Breast epithelium (tissue), 3 donors: ENCODE measurements at regions not wholly inside any gene's neighbourhood (a gene's known extent, or its start where the extent isn't known, plus 50 kb on each side); places are given as distances from the start of the nearest gene placed in this dataset.

Source experiments
- CTCF ChIP-seq, 3 donors: fragments of 450-650 bp; IDR thresholded peaks; one replicate each; pipeline ENCODE4 v1.5.1; 2016 to 2017; ENCODE audit warnings: antibody characterized with exemption in 3 of 3, mild to moderate bottlenecking in 3 of 3, moderate library complexity in 3 of 3
- POLR2A ChIP-seq: fragments of 450-650 bp; IDR thresholded peaks from one replicate; pipeline ENCODE4 v1.6.1; 2016; ENCODE audit warnings: antibody characterized with exemption, mild to moderate bottlenecking, moderate library complexity
- POLR2AphosphoS5 ChIP-seq, 3 donors: sonication (generic); formaldehyde crosslinking; IDR thresholded peaks; one replicate each; pipeline ENCODE4 v1.6.1; 2017; ENCODE audit warnings: antibody characterized with exemption in 3 of 3

- TF ChIP-seq CTCF (IDR thresholded peaks at IDR 0.05) (no peak), POLR2A (no peak), POLR2AphosphoS5 (IDR thresholded peaks at IDR 0.05) (no peak)
Measured at GRCh38 chr6:122026582-122027369, 372.7 kb upstream of the HSF2 start.
